ENCODE measurements at regions not wholly inside any gene's neighbourhood (a gene's known extent, or its start where the extent isn't known, plus 50 kb on each side); places are given as distances from the start of the nearest gene placed in this dataset.

DNA sequence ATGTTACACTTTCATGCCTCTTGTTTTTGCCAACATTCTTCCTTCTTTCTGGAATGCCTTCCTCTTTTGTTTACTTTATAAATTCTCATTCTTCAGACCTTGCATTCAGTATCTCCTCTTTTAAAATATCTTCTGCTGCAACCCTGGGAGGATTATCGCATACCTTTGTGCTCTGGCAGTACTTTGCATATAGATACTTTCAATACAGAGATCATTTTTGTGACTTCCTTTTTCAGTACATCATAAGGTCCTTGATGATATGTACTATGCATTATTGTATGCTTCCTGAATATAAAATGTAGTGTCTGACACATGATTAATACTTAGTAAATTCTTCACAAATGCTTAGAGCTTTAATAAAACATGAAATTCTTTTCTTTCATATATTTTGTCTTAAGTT lies 538.7 kb downstream of the TRIB2 start:
- no peak for FAIRE-seq
- ChIA-PET RAD21 (ENCODE audit: unreplicated experiment) (no interaction called here), CTCF (no interaction called here)

DNA sequence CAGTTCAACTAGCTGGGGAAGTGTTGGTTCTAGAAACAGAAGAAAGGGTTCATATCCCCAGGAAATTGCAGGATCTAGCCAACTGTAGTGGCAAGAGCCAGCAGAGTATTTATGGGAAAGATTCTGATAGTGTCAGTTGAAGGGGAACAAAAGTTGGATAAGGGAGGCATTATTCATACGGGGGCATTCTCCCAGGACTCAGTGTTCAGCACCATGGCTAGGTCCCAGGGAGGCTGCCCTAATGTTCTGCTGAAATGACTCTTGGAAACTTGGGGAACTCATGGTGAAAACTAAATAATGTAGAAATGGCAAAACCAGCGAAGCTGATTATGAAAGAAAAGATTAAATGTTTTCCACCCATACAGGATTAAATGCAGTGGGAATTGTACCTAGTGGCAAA lies 543.7 kb downstream of the TRIB2 start:
- H3K4me3 ChIP-seq: no peak overlapping the region
- ChIA-PET POLR2A (no interaction called here), SMC1A (ENCODE audit: uncharacterized antibody, unreplicated experiment) (no interaction called here), CTCF (interaction anchor here (1.3 kb wide), 1 partner anchor 14 kb away, joined by 4 read pairs; no protein-coding TSS in a partner anchor), RAD21 (ENCODE audit: unreplicated experiment) (no interaction called here)
- H3K4me2 ChIP-seq (ENCODE audit: control insufficient read depth, insufficient read depth): no peak overlapping the region
- ATAC-seq (no peak), FAIRE-seq (no peak), DNase-seq (ENCODE audit: low read depth, low spot score) (no peak)
- no peak overlapping the region for H3K9ac ChIP-seq (ENCODE audit: control insufficient read depth, insufficient read depth, low read length)
- in situ Hi-C loops (cut with MboI): no loop called here
- H3K79me2 ChIP-seq (ENCODE audit: control insufficient read depth, insufficient read depth, low read length): no peaks in the 10 kb centered on the region
- BruUV-seq (replicated peaks): no TSS peak
- TF ChIP-seq, protein P1, sequence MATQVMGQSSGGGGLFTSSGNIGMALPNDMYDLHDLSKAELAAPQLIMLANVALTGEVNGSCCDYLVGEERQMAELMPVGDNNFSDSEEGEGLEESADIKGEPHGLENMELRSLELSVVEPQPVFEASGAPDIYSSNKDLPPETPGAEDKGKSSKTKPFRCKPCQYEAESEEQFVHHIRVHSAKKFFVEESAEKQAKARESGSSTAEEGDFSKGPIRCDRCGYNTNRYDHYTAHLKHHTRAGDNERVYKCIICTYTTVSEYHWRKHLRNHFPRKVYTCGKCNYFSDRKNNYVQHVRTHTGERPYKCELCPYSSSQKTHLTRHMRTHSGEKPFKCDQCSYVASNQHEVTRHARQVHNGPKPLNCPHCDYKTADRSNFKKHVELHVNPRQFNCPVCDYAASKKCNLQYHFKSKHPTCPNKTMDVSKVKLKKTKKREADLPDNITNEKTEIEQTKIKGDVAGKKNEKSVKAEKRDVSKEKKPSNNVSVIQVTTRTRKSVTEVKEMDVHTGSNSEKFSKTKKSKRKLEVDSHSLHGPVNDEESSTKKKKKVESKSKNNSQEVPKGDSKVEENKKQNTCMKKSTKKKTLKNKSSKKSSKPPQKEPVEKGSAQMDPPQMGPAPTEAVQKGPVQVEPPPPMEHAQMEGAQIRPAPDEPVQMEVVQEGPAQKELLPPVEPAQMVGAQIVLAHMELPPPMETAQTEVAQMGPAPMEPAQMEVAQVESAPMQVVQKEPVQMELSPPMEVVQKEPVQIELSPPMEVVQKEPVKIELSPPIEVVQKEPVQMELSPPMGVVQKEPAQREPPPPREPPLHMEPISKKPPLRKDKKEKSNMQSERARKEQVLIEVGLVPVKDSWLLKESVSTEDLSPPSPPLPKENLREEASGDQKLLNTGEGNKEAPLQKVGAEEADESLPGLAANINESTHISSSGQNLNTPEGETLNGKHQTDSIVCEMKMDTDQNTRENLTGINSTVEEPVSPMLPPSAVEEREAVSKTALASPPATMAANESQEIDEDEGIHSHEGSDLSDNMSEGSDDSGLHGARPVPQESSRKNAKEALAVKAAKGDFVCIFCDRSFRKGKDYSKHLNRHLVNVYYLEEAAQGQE (IDR thresholded peaks at IDR 0.05; ENCODE audit: low read depth, low read length): peak; percentile 78
- no peak for TF ChIP-seq HCFC1 (IDR thresholded peaks at IDR 0.05; ENCODE audit: low read length)
- 5% methylated on average over 2 of the region's 2 CpGs for WGBS (ENCODE audit: insufficient coverage, insufficient replicate concordance, low lambda C conversion rate, missing lambda C conversion rate)
- H4K20me1 ChIP-seq (ENCODE audit: control insufficient read depth, insufficient read depth): no peaks in the 10 kb centered on the region
- no peaks in the 10 kb centered on the region for H3K9me3 ChIP-seq (replicated peaks; ENCODE audit: control insufficient read depth, insufficient read depth, low read length)
- no peak overlapping the region for H2AFZ ChIP-seq (ENCODE audit: control insufficient read depth, low read depth, low read length)
- H3K4me1 ChIP-seq (ENCODE audit: control insufficient read depth, insufficient read depth, low read length): no peaks in the 10 kb centered on the region
- H3K27ac ChIP-seq (ENCODE audit: control insufficient read depth, insufficient read depth): no peak overlapping the region
- H3K36me3 ChIP-seq (ENCODE audit: control insufficient read depth in 2 of 2, insufficient read depth in 2 of 2, low read length in 1 of 2): no peaks in the 10 kb centered on the region
- intact Hi-C loops (cut with micrococcal nuclease; ENCODE audit: unreplicated experiment): no loop called here
- no peaks in the 10 kb centered on the region for H3K27me3 ChIP-seq (replicated peaks in 1 of 2; ENCODE audit: control insufficient read depth in 2 of 2, insufficient read depth in 2 of 2, low read length in 1 of 2)

More for the DNA sequence above, 538.7 kb downstream of the TRIB2 start:
- Histone ChIP-seq H3K27me3 (replicated peaks in 1 of 2; ENCODE audit: control insufficient read depth in 2 of 2, insufficient read depth in 2 of 2, low read length in 1 of 2) (no peaks in the 10 kb centered on the region), H3K4me1 (ENCODE audit: control insufficient read depth, insufficient read depth, low read length) (no peaks in the 10 kb centered on the region), H2AFZ (ENCODE audit: control insufficient read depth, low read depth, low read length) (no peak overlapping the region), H3K4me3 (no peak overlapping the region), H4K20me1 (ENCODE audit: control insufficient read depth, insufficient read depth) (no peaks in the 10 kb centered on the region), H3K36me3 (ENCODE audit: control insufficient read depth in 2 of 2, insufficient read depth in 2 of 2, low read length in 1 of 2) (no peaks in the 10 kb centered on the region), H3K79me2 (ENCODE audit: control insufficient read depth, insufficient read depth, low read length) (no peaks in the 10 kb centered on the region), H3K27ac (ENCODE audit: control insufficient read depth, insufficient read depth) (no peak overlapping the region), H3K4me2 (ENCODE audit: control insufficient read depth, insufficient read depth) (no peak overlapping the region), H3K9ac (ENCODE audit: control insufficient read depth, insufficient read depth, low read length) (no peak overlapping the region), H3K9me3 (replicated peaks; ENCODE audit: control insufficient read depth, insufficient read depth, low read length) (no peaks in the 10 kb centered on the region)
- 0% methylated on average over 1 of the region's 1 CpG for WGBS (ENCODE audit: insufficient coverage, insufficient replicate concordance, low lambda C conversion rate, missing lambda C conversion rate)
- DNase-seq (ENCODE audit: low read depth, low spot score) (no peak), ATAC-seq (peak; percentile 72)
- in situ Hi-C loops (cut with MboI) (no loop called here), intact Hi-C loops (cut with micrococcal nuclease; ENCODE audit: unreplicated experiment) (no loop called here)
- ChIA-PET POLR2A (no interaction called here), SMC1A (ENCODE audit: uncharacterized antibody, unreplicated experiment) (no interaction called here)
- no TSS peak for BruUV-seq (replicated peaks)
- TF ChIP-seq, protein P2, sequence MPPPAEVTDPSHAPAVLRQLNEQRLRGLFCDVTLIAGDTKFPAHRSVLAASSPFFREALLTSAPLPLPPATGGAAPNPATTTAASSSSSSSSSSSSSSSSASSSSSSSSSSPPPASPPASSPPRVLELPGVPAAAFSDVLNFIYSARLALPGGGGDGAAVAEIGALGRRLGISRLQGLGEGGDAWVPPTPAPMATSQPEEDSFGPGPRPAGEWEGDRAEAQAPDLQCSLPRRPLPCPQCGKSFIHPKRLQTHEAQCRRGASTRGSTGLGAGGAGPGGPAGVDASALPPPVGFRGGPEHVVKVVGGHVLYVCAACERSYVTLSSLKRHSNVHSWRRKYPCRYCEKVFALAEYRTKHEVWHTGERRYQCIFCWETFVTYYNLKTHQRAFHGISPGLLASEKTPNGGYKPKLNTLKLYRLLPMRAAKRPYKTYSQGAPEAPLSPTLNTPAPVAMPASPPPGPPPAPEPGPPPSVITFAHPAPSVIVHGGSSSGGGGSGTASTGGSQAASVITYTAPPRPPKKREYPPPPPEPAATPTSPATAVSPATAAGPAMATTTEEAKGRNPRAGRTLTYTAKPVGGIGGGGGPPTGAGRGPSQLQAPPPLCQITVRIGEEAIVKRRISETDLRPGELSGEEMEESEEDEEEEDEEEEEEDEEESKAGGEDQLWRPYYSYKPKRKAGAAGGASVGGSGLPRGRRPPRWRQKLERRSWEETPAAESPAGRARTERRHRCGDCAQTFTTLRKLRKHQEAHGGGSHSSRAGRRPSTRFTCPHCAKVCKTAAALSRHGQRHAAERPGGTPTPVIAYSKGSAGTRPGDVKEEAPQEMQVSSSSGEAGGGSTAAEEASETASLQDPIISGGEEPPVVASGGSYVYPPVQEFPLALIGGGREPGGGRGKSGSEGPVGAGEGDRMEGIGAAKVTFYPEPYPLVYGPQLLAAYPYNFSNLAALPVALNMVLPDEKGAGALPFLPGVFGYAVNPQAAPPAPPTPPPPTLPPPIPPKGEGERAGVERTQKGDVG (CRISPR knock-in tag; IDR thresholded peaks at IDR 0.05): no peak
